GM21360 (cell line): ENCODE measurements at regions not wholly inside any gene's neighbourhood (a gene's known extent, or its start where the extent isn't known, plus 50 kb on each side); places are given as distances from the start of the nearest gene placed in this dataset.
"Not testable (repeated sequence)": the region's sequence is repeated elsewhere in the genome, so short reads cannot be mapped to it uniquely, and the experiment has no call there.

Experiments used
- ATAC-seq: cut with Tn5 transposase; IDR thresholded peaks from one replicate; pipeline ENCODE4 v1.9.1; 2021; ENCODE audit warnings: mild to moderate bottlenecking, moderate library complexity; ENCODE audit not compliant: unreplicated experiment

DNA sequence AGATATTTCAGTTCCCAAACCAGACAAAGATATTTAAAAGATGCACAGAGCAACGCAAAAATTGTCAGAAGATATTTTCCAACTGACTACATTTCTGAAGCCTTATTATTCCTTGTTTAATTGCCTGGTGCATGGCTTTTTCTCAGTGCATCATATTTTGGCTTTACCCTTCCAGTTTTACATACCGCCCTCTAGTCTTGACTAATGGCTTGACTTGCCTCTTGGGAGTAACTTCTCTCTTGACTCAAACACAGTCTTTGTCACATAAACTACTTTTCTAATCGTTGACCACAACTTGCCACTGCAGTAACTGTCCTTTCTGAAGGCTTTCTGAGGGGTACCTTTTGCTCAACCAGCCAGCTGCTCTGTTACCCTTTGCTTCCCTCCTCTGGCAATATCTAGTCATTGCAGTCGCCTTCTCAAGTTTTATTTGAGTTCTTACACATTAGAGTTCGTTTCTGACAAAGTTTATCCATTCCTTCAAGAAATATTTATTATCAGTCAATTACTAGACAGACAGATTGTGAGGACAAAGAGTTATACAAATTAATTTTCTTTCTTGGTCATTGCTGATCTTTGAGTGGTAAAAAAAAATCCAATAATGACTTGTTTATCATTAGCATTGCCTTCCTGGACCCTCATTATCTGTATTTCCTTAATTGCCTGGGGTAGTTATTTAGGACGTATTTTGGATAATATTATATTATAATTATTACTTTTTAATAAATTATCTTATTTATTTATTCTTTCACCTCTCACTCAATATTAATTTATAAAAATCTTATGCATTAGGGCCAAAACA lies 506.9 kb upstream of the PCDH10 start:
- peak; percentile 56 for ATAC-seq

DNA sequence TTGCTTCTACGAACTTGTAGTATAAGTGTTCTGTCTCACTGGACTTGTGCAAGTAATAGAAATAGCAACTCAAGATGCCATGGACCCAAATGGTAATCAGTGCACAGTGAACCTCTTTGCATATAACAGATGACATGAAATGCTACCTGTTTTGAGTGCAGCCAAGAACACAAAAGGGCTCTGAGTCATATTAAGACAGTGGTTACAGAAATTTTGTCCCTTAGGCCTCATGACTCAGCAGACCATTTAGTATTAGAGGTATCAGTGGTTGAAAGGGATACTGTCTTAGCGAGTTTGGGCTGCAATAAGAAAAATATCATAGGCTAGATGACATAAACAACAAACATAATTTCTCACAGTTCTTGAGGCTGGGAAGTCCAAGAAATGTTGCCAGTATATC lies 502.9 kb upstream of the PCDH10 start:
- peak; percentile 86 for ATAC-seq

DNA sequence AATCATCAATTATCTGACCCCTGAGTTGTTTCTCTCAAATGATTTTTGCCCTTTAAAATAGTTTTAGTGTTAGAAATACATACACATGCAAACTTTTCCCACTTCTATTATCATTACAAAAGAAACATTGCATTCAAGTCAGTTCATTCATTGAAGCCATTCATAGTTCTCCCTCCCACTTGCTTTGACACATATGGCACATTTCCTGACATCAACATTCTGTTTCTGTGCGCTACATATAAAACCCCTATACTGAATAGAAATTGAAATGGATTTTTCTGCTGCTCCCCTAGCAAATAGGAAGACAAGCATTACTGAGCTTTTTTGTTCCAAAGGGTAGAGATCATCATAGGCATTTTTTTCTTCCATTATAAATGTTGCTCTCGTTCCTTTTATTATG lies 497.9 kb upstream of the PCDH10 start:
- ATAC-seq, result no peak

DNA sequence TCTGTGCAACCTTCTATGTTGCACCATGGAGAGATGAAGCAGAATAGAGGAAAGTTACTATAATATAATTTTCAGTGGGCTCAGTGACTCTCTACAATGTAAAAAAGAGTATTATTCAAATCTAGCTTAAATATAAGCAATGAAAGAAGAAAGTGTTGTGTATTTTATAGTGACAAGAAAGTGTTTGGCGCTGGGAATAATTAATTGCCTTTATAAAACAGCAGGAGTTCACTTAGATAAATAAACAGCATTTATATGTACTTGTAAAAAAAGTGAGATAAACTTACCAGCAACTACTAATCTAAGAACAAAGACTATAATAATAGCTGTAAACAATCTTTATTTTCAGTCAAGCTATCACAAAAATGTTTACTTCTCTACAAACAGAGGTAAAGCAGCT lies 488.9 kb upstream of the PCDH10 start:
- no peak for ATAC-seq

DNA sequence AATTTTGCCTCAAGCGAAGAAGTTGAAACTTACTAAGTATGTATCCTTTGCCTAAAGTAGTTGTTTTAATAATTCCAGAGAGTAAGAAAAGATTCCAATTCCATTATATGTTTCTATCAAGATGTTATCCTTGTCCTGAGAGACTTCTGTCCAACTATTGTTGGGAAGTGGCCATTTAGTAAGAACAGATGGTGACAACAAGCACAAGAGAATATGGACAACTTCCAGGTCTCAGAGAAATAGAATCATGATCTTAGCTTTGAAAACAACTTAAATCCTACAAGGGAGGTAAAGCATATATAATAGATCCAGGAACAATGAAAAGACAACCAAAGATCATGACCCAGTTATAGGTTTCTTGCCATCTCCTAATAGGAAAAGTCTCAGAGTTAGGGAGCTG lies 486.6 kb upstream of the PCDH10 start:
- no peak for ATAC-seq

DNA sequence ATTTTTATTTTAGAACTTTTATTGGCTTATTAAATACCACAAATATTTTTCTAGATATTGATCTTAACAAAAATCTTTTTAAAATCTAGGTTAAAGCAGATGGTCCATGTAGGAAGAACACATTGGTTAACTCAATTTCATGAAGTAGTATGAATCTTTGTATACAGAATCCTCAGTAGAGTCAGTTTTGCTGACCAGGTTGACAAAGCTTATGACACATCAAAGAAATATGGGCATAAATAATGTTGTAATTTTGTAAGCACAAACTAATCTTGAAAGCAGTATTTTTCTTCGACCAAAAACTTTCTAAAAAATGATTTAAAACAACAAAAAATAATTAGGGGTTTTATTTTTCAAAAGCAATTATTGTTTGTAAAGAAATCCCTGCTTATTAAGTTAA lies 479.3 kb upstream of the PCDH10 start:
- ATAC-seq, result no peak

DNA sequence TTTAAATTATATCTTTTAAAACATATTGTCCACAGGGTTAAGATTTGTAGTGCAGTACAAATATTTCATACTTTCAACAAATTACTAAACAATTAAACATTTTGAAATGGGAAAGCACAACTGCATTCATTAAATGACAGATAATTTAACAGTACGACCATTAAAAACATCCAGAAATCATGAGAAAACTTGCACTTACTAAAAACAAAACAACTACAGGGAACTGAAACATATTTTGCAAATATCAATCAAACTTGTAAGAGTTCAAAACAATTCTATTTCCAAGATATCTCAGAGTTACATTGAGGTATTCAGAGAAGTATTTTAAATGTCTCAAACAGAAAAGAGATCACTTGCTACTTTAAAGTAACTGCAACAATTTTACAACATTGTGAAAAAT lies 478.5 kb upstream of the PCDH10 start:
- no peak for ATAC-seq

DNA sequence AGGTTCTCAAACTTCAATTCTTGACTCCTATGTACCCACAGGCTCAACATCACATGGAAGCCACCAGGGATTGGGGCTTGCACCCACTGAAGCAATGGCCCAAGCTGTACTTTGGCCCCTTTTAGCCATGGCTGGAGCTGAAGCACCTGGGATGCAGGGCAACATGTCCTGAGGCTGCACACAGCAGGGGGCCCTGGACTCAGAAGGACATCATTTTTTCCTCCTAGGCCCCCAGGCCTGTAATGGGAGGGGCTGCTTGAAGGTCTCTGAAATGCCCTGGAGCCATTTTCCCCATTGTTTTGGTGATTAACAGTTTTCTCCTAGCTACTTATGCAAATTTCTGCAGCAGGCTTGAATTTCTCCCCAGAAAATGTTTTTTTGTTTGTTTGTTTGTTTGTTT lies 465.1 kb upstream of the PCDH10 start:
- no peak for ATAC-seq

DNA sequence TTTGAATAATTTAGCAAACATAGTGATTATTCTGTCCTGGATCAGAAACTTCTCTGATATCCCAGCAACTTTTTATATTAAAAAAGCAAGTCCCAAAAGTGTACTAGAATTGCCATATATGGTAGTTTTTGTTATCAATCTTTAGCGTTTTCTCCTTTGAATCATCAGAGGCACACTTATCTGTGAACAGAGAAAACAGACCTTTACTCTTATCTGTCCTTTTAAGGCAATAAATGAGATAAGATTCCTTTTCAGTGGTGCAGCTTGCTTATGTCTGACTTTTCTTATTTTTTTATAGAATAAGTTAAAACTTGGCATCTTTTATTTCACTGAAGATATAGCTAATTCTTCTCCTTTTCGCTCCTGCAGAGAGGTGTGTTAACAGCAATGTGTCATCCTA lies 458.1 kb upstream of the PCDH10 start:
- ATAC-seq, result no peak

DNA sequence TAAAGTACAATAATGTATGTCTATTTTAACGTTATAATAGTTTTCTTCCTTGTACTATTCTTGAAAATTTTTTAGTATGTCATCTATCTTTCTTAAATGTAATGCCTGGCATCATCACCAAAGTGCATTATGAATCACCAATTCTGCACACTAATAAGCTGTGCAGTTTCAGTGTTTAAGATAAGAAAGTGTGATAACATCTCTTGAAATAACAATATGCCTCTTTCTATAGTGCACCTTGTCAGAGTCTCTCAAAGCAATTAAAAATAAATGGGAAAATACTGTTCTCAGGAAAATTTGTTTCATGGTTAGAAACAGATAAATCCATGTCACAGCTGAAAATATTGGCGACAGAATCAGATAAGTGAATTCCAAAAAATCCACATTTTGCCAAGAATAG lies 457.4 kb upstream of the PCDH10 start:
- no peak for ATAC-seq

DNA sequence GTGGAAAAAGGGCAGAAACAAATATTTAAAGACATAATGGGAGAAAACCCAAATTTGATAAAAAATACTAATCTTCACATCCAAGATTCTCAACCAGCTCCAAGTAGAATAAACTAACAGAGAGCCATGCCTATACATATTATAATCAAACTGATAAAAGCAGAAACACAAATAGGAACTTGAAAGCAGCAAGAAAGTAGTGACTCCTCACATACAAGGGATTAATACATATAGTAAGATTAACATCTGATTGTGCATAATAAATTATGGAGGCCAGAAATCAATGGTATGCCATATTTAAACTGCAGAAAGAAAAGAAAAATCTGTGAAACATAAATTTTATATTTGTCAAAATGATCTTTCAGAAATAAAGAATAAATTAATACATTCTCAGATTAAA lies 454.3 kb upstream of the PCDH10 start:
- ATAC-seq, result no peak

DNA sequence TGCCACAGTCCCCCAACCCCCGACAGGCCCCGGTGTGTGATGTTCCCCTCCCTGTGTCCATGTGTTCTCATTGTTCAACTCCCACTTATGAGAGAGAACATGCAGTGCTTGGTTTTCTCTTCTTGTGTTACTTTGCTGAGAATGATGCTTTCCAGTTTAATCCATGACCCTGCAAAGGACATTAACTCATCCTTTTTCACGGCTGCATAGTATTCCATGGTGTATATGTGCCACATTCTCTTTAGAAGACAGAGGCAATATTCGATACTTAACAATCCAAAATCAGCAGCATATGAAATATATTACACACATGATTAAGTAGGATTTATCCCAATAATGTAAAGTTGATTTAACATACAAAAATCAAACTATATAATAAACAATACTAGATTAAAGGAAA lies 451.6 kb upstream of the PCDH10 start:
- ATAC-seq, result not testable (repeated sequence)

DNA sequence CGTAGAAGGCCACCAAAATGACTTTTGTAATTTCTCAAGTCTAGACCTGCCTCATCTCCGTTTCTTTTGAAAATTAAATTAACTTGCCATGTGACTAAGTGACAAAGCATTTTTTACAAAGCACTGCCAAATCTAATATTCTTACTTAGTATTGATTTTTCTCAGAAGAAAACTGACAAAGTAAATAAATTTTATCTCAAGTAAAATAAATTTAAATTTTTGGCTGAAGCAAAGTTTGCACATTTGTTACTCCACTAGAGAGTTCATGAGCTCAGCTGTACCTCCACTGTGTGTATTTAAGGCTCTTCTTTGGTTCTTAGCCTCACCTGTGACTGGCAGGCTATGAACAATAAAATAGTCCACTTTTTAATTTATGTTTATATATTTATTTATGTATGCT lies 441.1 kb upstream of the PCDH10 start:
- no peak for ATAC-seq

DNA sequence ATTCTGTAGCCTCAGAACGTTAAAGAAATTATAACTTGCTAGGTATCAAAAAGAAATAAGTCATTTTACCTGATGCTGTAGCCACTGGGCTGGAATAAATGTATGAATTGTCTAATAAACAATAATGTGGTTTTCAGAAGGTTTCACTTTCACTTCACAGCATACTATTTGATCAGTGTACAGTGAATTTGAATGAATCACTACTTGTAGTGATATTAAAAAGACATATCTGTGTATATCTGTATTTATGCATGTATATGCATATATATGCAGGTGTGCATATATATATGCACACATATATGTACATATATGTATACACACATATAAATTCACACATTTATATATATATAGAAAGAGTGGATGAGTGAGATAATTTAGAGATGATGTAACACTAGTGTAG lies 440.0 kb upstream of the PCDH10 start:
- no peak for ATAC-seq

DNA sequence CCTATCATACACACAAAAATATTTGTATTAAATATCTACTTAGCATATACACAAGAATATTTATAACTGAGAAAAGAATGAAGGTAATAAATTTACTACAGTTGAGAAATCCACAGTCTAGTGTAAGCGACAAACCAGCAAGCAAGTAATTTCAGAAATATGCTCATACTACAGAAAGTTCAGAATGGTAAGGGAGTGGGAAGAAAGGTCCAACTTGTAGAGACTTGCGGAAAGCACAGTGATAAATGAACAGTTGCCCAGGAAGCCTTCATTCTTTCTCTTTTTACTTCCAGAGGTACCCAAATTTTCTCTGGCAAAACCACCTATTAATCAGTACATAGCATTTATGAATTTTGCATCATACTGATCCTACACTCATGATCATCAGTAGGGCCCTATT lies 438.1 kb upstream of the PCDH10 start:
- no peak for ATAC-seq

DNA sequence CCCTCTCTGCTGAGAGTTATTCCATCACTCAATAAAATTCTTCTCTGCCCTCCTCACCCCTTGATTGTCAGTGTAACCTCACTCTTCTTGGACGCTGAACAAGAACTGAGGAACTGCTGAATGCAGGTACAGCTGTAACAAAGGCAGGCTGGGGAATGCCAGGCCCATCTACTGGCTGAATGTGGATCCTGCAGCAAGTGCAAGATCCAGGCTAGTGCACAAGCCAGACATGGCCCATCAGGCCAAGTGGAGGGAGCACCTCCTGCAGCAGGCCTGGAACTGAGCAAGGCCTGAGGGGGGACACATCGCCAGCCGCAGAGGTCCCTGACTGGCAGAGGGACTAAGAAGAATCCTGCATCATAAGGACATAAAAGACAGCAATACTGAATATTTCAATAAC lies 411.8 kb upstream of the PCDH10 start:
- ATAC-seq, result no peak

DNA sequence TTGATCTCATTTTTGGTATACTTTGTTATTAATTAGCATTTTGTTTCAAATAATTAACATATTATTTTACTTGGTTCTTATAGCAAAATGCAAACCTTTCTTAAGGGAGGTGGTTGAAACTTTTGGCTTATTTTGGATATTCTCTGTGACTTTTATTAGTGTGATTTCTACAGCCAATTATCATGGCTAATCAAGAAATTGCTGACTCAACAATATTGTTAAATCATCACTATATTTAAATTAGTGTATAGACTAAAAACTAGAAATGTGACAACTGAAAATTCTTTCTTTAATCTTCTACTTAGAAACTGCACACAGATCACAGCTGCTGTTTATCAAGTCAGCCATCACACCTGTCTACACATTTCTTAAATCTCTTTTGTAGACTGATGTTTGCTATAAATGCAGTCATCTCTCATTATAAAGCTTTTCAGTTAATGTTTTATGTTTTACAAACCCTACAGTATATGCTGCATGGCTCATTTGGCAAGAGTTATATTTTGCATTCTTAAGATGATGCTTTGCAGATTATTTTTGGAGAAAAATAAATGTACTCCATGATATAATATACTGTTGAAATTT lies 389.8 kb upstream of the PCDH10 start:
- no peak for ATAC-seq

DNA sequence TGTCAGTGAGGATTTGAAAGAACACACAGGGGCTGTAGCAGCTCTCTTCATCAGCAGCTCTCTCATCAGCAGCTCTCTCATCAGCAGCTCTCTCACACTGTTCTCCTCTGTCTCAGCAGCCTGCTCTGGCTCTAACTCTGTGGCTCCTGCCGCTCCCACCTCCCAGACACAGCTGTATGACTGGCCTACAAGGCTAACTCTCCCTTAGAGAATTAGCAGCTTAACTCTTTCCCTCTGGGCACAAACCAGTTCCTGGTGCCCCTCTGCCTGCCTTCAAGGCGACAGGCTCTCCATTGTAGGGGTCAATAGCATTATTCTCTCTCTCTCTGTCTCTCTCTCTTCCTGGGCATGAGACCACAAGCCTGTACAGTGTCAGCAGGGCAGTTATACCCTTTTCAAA lies 385.6 kb upstream of the PCDH10 start:
- no peak for ATAC-seq

DNA sequence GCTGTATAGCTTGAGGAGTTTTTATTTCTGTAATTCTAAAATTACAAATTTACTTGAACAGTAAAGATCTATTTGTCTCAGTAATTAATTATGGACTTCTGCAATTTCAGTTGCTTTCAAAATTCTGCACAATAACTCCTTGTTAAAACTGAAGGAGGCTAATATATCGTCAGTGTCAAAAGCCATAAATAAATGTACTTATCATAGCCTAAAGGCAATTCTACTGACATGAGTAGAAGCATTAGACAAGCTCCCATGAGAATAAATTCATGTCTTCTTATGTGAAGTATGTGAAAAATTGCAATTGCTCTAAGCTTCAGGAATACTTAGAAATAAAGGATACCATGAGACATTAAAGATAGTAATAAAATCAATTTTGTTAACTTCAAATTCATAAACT lies 381.2 kb upstream of the PCDH10 start:
- no peak for ATAC-seq

DNA sequence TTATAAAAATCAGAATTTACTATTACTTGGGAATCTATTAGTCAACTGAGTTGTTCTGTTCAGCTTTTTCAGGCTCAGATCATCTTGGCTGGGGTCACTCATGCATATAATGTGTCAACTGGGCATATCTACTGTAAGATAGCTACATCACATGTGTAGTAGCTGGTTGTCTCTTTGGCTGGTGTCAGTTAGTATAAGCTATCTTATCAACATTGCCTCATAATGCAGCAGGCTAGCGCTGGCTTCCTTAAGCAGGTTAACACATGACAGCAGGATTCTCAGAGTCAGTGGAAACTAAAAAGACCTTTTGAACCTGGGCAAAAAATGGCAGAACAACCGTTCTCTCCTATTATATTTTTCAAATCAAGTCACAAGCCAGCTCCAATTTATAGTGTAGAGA lies 378.3 kb upstream of the PCDH10 start:
- no peak for ATAC-seq

DNA sequence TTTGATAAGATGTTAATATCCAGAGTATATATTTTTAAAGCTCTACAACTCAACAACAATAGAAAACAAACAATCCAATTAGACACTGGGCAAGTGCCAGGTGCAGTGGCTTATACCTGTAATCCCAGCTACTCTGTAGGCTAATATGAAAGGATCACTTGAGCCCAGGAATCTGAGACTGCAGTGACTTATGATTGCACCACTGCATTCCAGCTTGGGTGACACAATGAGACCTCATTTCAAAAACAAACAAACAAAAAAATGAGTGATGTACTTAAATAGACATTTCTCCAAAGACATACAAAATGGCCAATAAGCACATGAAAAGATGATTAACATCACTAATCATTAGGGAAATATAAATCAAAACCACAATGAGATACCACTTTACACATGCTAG lies 356.8 kb upstream of the PCDH10 start:
- ATAC-seq, result no peak

DNA sequence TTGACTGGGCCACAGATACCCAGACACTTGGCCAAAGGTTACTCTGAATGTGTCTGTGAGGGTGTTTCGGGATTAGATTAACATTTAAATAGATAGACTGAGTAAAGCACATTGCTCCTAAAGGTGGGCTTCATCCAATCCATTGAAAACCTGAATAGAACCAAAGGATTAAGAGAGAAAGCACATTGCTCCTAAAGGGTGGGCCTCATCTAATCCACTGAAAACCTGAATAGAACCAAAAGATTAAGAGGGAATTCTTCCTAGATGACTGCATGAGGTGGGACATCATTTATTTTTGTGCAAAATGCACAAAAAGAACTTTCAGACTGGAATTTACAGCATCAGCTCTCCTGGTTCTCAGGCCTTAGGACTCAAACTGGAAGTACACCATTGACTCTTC lies 351.2 kb upstream of the PCDH10 start:
- ATAC-seq, result no peak
